ENCODE measurements at regions not wholly inside any gene's neighbourhood (a gene's known extent, or its start where the extent isn't known, plus 50 kb on each side); places are given as distances from the start of the nearest gene placed in this dataset.
"Not testable (repeated sequence)": the region's sequence is repeated elsewhere in the genome, so short reads cannot be mapped to it uniquely, and the experiment has no call there.

DNA sequence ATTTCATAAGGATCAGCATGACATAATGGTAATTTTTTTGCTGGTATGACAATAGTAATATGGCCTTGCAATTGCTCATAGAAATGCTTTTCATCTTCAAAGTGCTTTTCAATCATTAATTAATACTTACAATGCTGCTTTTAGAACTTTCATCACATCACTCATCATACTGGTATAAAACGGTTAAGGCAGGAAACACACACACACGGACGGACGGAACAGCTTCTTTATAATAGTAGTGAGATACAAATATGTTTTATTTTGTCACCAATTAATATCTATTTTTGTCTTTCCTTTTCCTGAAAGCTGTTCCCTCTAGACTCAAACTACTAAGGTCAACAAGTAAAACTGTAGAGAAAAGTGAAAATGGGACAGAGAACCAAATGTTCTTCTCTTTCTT lies 353.9 kb upstream of the PKN2 start:
- intact Hi-C loops (cut with micrococcal nuclease; ENCODE audit: unreplicated experiment): no loop called here
- Mint-ChIP-seq H3K27ac (ENCODE audit: unreplicated experiment) (no peak overlapping the region), H3K27me3 (ENCODE audit: unreplicated experiment) (no peaks in the 10 kb centered on the region), H3K36me3 (ENCODE audit: insufficient read depth, unreplicated experiment) (no peaks in the 10 kb centered on the region), H3K4me3 (ENCODE audit: low read depth, unreplicated experiment) (no peak overlapping the region), H3K4me1 (ENCODE audit: low read depth, unreplicated experiment) (peaks cover 25% of the 10 kb centered on the region), H3K9me3 (ENCODE audit: low read depth, unreplicated experiment) (no peaks in the 10 kb centered on the region)
- no TSS peak for BruUV-seq (replicated peaks)
- CTCF ChIA-PET: no interaction called here
- DNase-seq: no peak
- TF ChIP-seq, protein P1, sequence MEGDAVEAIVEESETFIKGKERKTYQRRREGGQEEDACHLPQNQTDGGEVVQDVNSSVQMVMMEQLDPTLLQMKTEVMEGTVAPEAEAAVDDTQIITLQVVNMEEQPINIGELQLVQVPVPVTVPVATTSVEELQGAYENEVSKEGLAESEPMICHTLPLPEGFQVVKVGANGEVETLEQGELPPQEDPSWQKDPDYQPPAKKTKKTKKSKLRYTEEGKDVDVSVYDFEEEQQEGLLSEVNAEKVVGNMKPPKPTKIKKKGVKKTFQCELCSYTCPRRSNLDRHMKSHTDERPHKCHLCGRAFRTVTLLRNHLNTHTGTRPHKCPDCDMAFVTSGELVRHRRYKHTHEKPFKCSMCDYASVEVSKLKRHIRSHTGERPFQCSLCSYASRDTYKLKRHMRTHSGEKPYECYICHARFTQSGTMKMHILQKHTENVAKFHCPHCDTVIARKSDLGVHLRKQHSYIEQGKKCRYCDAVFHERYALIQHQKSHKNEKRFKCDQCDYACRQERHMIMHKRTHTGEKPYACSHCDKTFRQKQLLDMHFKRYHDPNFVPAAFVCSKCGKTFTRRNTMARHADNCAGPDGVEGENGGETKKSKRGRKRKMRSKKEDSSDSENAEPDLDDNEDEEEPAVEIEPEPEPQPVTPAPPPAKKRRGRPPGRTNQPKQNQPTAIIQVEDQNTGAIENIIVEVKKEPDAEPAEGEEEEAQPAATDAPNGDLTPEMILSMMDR (IDR thresholded peaks at IDR 0.05; ENCODE audit: unreplicated experiment): no peak

GRCh38 chr1:88333086-88333695 lies 350.9 kb upstream of the PKN2 start:
- Mint-ChIP-seq H3K4me1 (ENCODE audit: low read depth, unreplicated experiment) (peaks cover under 1% of the 10 kb centered on the region), H3K27ac (ENCODE audit: unreplicated experiment) (no peak overlapping the region), H3K9me3 (ENCODE audit: low read depth, unreplicated experiment) (no peaks in the 10 kb centered on the region), H3K27me3 (ENCODE audit: unreplicated experiment) (no peaks in the 10 kb centered on the region), H3K36me3 (ENCODE audit: insufficient read depth, unreplicated experiment) (no peaks in the 10 kb centered on the region), H3K4me3 (ENCODE audit: low read depth, unreplicated experiment) (no peak overlapping the region)
- DNase-seq: no peak
- intact Hi-C loops (cut with micrococcal nuclease; ENCODE audit: unreplicated experiment): no loop called here
- TF ChIP-seq, protein P1 (IDR thresholded peaks at IDR 0.05; ENCODE audit: unreplicated experiment): no peak
- CTCF ChIA-PET: no interaction called here
- BruUV-seq (replicated peaks): no TSS peak

- Mint-ChIP-seq H3K27ac (ENCODE audit: unreplicated experiment) (no peak overlapping the region), H3K9me3 (ENCODE audit: low read depth, unreplicated experiment) (no peaks in the 10 kb centered on the region), H3K27me3 (ENCODE audit: unreplicated experiment) (no peaks in the 10 kb centered on the region), H3K4me1 (ENCODE audit: low read depth, unreplicated experiment) (no peaks in the 10 kb centered on the region), H3K36me3 (ENCODE audit: insufficient read depth, unreplicated experiment) (no peaks in the 10 kb centered on the region), H3K4me3 (ENCODE audit: low read depth, unreplicated experiment) (no peak overlapping the region)
- BruUV-seq (replicated peaks): no TSS peak
- DNase-seq: no peak
- CTCF ChIA-PET: no interaction called here
- intact Hi-C loops (cut with micrococcal nuclease; ENCODE audit: unreplicated experiment): no loop called here
- TF ChIP-seq, protein P1 (IDR thresholded peaks at IDR 0.05; ENCODE audit: unreplicated experiment): no peak
Measured at GRCh38 chr1:88341447-88341846, 342.6 kb upstream of the PKN2 start.

DNA sequence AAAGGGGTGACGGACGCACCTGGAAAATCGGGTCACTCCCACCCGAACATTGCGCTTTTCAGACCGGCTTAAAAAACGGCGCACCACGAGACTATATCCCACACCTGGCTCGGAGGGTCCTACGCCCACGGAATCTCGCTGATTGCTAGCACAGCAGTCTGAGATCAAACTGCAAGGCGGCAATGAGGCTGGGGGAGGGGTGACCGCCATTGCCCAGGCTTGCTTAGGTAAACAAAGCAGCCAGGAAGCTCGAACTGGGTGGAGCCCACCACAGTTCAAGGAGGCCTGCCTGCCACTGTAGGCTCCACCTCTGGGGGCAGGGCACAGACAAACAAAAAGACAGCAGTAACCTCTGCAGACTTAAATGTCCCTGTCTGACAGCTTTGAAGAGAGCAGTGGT lies 342.0 kb upstream of the PKN2 start:
- H3K4me1 Mint-ChIP-seq (ENCODE audit: low read depth, unreplicated experiment); H3K9me3 Mint-ChIP-seq (ENCODE audit: low read depth, unreplicated experiment); H3K27ac Mint-ChIP-seq (ENCODE audit: unreplicated experiment); DNase-seq; H3K27me3 Mint-ChIP-seq (ENCODE audit: unreplicated experiment); intact Hi-C loops (cut with micrococcal nuclease; ENCODE audit: unreplicated experiment); CTCF ChIA-PET; H3K4me3 Mint-ChIP-seq (ENCODE audit: low read depth, unreplicated experiment); H3K36me3 Mint-ChIP-seq (ENCODE audit: insufficient read depth, unreplicated experiment); BruUV-seq (replicated peaks): not testable (repeated sequence)

DNA sequence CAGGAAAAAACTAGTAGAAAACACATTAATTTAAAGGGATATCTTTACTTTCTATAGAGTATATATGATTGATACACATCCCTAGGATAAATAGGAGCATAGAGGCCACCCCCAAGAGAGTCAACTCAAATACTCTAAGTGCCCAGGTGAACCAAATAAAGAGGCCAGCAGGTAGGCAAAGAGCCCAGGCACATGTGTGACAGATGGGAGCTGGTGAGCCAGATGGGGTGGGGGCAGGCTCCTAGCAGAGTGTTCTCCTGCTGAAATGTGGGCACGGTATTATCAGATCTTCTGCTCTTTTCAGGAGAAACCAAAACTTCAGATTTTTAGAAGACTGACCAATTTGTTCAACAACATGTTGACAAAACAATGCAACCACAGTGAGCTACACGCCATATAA lies 333.4 kb upstream of the PKN2 start:
- DNase-seq: no peak
- Mint-ChIP-seq H3K36me3 (ENCODE audit: insufficient read depth, unreplicated experiment) (no peaks in the 10 kb centered on the region), H3K4me1 (ENCODE audit: low read depth, unreplicated experiment) (no peaks in the 10 kb centered on the region), H3K27me3 (ENCODE audit: unreplicated experiment) (no peaks in the 10 kb centered on the region), H3K27ac (ENCODE audit: unreplicated experiment) (no peak overlapping the region), H3K4me3 (ENCODE audit: low read depth, unreplicated experiment) (no peak overlapping the region), H3K9me3 (ENCODE audit: low read depth, unreplicated experiment) (no peaks in the 10 kb centered on the region)
- intact Hi-C loops (cut with micrococcal nuclease; ENCODE audit: unreplicated experiment): no loop called here
- BruUV-seq (replicated peaks): no TSS peak
- TF ChIP-seq, protein P1 (IDR thresholded peaks at IDR 0.05; ENCODE audit: unreplicated experiment): no peak
- CTCF ChIA-PET: no interaction called here
